ENCODE measurements at regions not wholly inside any gene's neighbourhood (a gene's known extent, or its start where the extent isn't known, plus 50 kb on each side); places are given as distances from the start of the nearest gene placed in this dataset.
"Not testable (repeated sequence)": the region's sequence is repeated elsewhere in the genome, so short reads cannot be mapped to it uniquely, and the experiment has no call there.

GRCh38 chr10:64771253-64772050, 1250.3 kb downstream of the REEP3 start:
- DNase-seq (ENCODE audit: low spot score), result no peak
- in situ Hi-C loops (cut with MboI; ENCODE audit: low sequenced_read_pairs, unreplicated experiment), result no loop called here
- TF ChIP-seq, protein P1, sequence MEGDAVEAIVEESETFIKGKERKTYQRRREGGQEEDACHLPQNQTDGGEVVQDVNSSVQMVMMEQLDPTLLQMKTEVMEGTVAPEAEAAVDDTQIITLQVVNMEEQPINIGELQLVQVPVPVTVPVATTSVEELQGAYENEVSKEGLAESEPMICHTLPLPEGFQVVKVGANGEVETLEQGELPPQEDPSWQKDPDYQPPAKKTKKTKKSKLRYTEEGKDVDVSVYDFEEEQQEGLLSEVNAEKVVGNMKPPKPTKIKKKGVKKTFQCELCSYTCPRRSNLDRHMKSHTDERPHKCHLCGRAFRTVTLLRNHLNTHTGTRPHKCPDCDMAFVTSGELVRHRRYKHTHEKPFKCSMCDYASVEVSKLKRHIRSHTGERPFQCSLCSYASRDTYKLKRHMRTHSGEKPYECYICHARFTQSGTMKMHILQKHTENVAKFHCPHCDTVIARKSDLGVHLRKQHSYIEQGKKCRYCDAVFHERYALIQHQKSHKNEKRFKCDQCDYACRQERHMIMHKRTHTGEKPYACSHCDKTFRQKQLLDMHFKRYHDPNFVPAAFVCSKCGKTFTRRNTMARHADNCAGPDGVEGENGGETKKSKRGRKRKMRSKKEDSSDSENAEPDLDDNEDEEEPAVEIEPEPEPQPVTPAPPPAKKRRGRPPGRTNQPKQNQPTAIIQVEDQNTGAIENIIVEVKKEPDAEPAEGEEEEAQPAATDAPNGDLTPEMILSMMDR (IDR thresholded peaks at IDR 0.05; ENCODE audit: borderline replicate concordance, control extremely low read depth, extremely low read depth, insufficient read depth, missing control alignments), result no peak

DNA sequence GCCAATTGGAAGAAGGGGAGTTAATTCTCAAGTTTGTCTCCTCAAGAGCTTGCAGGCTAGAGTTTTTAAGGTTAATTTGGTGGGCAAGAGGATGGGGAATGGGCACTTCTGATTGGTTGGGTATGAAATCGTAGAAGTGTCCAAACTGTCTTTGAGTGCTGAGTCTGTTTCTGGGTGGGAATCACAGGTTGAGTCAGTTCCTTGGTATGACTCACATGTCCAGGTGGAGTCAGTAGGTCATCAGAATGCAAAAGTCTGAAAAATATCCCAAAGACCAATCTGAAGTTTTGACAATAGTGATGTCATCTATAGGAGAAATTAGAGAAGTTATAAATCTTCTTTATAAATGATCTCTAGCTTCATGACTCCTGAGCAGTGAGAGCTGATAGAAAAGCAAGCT, 1252.2 kb downstream of the REEP3 start:
- TF ChIP-seq, protein P1 (IDR thresholded peaks at IDR 0.05; ENCODE audit: borderline replicate concordance, control extremely low read depth, extremely low read depth, insufficient read depth, missing control alignments), result no peak
- in situ Hi-C loops (cut with MboI; ENCODE audit: low sequenced_read_pairs, unreplicated experiment), result no loop called here

GRCh38 chr10:64784451-64784850, 1263.2 kb downstream of the REEP3 start:
- in situ Hi-C loops (cut with MboI; ENCODE audit: low sequenced_read_pairs, unreplicated experiment); DNase-seq (ENCODE audit: low spot score): not testable (repeated sequence)

More for the DNA sequence above, 1252.2 kb downstream of the REEP3 start:
- no peak for DNase-seq (ENCODE audit: low spot score)

- in situ Hi-C loops (cut with MboI; ENCODE audit: low sequenced_read_pairs, unreplicated experiment), result no loop called here
- no peak for DNase-seq (ENCODE audit: low spot score)
- TF ChIP-seq, protein P1 (IDR thresholded peaks at IDR 0.05; ENCODE audit: borderline replicate concordance, control extremely low read depth, extremely low read depth, insufficient read depth, missing control alignments), result no peak
Measured at GRCh38 chr10:64785816-64786215, 1264.6 kb downstream of the REEP3 start.

DNA sequence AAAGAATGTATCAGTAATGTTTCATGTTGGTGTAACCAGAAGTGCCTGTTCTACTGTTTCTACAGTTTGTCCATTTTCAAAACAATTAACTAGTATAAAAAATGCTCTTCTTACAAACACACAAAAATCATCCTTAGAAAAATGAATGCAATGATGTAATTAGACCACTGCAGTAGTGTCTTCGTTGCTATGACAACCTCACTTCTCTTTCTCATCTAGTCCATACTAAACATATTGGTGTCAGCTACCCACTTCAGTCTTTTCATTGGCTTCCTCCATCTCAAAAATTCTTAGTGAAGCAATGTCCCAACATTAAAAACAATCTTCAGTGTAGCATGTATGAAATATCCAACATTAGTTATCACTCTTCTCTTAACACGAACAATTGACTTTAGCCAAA, 1265.8 kb downstream of the REEP3 start:
- in situ Hi-C loops (cut with MboI; ENCODE audit: low sequenced_read_pairs, unreplicated experiment), result no loop called here
- DNase-seq (ENCODE audit: low spot score), result no peak
- TF ChIP-seq, protein P1 (IDR thresholded peaks at IDR 0.05; ENCODE audit: borderline replicate concordance, control extremely low read depth, extremely low read depth, insufficient read depth, missing control alignments), result no peak

DNA sequence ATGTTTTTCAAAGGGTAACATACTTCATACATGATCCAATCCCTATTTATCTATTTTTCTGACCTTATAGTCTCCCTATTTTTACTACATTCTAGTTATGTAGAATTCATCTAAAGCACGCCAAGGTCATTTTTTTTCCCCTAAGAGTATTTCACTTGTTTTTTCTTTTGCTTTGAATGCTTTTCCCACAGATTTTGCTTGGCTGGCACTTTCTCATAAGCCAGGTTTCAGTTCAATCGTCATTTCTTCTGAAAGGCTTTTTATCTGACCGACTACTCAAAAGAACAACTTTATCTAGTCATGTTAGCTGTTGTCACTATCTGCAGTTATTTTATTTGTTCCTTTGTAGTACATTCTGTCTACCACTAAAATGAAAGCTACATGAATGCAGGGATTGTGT, 1274.6 kb downstream of the REEP3 start:
- TF ChIP-seq, protein P1 (IDR thresholded peaks at IDR 0.05; ENCODE audit: borderline replicate concordance, control extremely low read depth, extremely low read depth, insufficient read depth, missing control alignments), result no peak
- DNase-seq (ENCODE audit: low spot score), result no peak
- in situ Hi-C loops (cut with MboI; ENCODE audit: low sequenced_read_pairs, unreplicated experiment), result no loop called here

DNA sequence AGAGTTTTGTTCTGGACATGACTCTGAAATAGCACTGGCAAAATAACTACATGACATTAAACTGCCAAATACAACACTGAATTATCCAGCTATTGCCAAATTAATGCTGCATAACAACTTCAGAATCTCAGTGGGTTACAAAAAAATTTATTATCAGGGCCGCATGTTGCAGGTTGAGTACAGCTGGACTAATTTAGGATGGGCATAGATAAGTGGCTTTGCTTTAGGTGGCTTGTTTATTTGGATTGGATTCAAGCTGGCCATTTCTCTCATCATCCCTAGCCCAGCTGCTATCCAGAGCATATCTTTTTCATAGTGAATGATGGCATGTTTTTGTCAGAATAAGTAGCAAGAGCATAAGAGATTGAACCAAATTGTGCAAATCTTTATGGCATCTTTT, 1277.1 kb downstream of the REEP3 start:
- in situ Hi-C loops (cut with MboI; ENCODE audit: low sequenced_read_pairs, unreplicated experiment), result no loop called here
- TF ChIP-seq, protein P1 (IDR thresholded peaks at IDR 0.05; ENCODE audit: borderline replicate concordance, control extremely low read depth, extremely low read depth, insufficient read depth, missing control alignments), result no peak
- no peak for DNase-seq (ENCODE audit: low spot score)

DNA sequence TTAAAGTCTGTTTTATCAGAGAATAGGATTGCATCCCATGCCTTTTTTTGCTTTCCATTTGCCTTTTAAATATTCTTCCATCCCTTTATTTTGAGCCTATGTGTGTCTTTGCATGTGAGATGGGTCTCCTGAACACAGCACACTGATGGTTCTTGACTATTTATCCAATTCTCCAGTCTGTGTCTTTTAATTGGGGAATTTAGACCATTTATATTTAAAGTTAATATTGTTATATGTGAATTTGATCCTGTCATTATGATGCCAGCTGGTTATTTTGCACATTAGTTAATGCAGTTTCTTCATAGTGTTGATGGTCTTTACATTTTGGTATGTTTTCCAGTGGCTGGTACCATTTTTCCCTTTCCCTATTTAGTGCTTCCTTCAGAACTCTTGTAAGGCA, 1287.0 kb downstream of the REEP3 start:
- in situ Hi-C loops (cut with MboI; ENCODE audit: low sequenced_read_pairs, unreplicated experiment), result not testable (repeated sequence)

DNA sequence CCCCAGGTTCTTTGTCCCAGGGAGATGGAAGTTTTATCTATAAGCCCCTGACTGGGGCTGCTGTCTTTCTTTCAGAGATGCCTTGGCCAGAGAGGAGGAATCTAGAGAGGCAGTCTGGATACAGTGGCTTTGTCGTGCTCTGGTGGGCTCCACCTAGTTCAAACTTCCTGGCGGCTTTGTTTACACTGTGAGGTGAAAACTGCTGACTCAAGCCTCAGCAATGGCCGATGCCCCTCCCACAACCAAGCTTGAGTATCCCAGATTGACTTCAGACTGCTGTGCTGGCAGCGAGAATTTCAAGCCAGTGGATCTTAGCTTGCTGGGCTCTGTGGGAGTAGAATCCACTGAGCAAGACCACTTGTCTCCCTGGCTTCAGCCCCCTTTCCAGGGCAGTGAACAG, 1288.8 kb downstream of the REEP3 start:
- DNase-seq (ENCODE audit: low spot score); in situ Hi-C loops (cut with MboI; ENCODE audit: low sequenced_read_pairs, unreplicated experiment): not testable (repeated sequence)

More for the DNA sequence above, 1287.0 kb downstream of the REEP3 start:
- DNase-seq (ENCODE audit: low spot score), result not testable (repeated sequence)

Data from GM13976 (cell line).